ENCODE measurements at regions not wholly inside any gene's neighbourhood (a gene's known extent, or its start where the extent isn't known, plus 50 kb on each side); places are given as distances from the start of the nearest gene placed in this dataset.

DNA sequence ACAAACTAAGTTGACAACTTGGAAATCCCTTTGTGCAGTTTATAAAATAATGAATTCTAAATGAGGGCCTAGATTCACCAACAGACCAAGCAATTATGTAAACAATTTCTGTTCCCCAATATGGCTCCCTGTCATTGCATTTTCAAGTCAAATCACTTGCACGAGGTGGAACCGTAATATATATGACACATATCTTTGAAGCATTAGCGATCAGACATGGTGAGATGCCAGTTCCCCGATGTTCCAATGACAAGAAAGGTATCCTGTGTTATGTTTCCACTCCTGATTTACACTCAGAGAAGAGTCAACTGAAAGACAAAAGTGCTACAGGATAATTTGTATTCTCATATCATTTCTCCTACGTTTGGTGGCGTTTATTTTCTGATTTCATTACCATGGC lies 108.5 kb upstream of the TDRD3 start:
- no peak for DNase-seq

DNA sequence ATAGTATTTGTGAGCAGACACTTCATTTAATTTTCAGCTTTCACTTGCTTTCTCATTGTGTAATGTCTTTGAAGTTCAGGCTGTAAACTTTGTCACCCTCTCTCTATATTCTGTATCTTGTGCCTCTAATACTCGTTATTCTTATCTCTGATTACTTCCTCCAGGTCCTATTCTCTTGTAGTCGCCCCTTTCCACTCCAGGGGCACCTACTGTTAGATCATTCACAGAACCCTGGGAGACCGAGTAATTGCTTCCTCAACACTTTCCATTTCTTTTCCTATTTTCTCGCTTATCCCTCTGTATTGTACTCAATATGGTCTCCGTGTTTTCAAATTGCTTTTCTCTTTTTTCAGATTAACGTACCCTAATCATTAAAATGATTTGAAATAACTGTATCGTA lies 93.9 kb upstream of the TDRD3 start:
- no peak for DNase-seq

DNA sequence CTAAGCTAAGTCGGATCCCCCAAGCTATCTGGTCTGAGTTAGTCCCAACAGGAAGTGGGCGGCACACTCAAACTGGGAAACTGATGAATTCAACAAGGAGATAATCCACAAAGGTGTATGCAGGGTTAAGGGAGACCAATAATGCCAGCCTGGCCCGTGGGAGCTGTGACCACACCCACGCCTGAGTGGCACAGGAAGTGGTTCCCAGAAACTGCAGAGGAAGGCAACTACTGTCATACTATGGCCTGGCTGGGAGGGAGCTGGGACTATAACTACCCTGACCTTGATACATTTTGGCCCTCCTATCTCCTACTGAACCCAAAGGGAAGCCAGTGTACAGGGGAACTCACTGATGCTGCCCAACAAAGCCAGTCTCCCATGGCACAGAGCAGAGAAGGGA lies 85.5 kb upstream of the TDRD3 start:
- DNase-seq, result no peak

DNA sequence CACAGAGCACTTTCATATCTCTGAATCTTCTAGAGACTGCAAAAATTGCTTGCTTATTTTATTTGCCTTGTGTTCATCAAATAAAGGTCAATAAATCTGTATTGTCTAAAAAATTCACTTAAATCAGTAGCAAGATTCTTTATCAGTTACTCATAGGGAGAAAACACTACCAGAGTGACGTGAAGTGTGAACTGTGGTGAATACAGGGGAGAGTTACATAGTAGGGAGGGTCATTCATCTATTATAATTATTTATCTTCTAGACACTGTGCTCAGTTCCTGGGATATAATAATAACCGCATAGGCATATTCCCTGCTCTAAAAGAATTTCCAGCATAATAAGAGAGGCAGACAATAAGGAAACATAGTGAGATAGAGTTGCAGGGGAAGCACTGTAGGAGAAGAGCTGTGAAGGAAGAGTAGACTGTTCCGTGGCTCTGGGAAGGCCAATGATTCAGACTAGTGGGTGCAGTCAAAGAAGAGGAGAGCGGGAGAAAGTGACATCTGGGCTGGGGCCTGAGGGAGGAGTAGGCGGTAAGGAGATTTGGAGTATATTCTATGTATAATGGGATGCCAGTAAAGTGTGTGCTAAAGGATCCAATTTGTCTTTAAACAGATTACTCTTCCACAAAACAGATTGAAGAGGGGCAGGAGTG lies 84.0 kb upstream of the TDRD3 start:
- DNase-seq, result no peak

DNA sequence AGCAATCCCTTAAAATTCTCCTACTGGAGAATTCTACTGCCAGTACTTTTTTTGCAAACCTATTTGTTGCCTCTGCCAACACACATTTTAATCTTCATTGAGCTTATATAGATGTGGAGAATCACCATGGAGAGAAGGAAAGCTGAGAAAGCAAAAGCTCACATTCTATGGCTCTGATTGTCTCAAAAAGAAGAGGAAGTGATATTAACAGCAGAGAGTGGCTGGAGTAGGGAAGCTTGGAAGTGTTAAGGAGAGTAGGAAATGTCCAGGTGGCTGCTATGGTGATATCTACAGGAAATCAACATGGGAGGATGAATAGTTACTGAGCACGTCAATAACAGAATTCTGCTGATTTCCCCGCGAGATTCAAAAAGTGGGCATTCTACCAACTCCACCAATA lies 78.8 kb upstream of the TDRD3 start:
- no peak for DNase-seq

DNA sequence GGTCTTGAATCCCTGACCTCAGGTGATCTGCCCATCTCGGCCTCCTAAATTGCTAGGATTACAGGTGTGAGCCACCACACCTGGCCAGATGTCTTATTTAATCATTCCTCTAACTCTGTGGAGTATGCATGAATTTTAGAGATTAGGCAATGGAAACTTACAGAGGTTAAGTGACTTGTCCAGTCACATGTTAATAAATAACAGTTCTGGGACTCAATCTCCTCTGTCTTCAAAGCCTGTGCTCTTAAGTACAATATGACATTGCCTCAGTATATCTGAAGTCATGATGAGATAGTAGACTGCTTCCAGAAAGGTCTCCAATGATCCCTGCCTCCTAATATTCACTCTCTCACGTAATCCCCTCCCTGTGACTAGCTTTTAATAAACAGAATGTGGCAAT lies 72.9 kb upstream of the TDRD3 start:
- no peak for DNase-seq

DNA sequence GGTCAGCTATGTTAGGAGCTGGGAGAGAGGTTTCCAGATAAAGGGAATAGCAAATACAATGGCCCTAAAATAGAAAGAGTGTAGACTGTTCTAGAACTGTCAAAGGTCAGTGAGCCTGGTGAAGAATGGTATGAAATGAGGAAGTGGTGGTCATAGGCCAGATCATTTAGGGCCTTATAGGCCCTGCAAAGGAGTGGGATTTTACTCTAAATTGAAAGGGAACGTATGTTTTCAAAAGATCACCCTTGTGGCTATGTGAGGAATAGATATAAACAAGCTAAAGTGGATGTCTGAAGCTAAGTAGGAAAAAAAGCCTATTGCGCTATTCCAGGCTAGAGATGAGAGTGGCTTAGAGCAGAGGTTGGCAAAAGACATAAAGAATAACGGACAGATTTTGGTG lies 70.7 kb upstream of the TDRD3 start:
- DNase-seq, result no peak

DNA sequence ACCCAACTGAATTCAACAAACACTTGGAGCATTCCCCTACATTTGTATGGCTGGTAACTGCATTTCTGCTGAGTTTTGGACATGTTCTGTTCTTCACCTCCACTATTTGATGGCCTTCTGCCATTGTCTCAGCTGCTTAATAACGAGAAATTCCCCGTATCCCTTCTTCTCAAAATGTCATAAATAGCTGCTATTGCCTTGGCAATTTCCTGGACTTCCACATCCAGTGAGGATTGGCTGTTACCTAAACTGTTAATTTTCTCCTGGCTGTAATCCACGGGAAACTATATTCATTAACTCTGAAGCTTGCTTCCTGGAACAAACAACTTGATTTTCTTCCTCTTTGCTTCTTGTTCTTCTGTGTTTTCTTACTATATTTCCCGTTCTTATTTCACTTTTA lies 69.5 kb upstream of the TDRD3 start:
- DNase-seq, result no peak

DNA sequence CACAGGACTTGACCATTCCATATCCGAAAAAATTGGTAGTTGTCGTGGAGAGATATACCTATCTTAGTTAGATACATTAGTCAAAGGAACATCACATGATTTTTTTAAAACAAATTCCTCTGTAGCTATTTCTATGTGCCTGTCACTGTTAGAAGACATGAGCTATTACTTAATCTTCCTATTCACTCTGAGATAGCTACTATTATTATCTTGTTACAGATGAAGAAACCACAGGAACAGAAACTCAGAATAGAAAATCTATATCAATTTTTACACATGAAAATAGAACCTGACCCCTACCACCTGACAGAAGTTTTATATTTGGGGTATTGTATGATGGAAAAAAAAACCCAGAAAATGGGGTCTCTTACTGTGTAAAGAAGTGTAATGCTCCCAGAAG lies 68.9 kb upstream of the TDRD3 start:
- no peak for DNase-seq

DNA sequence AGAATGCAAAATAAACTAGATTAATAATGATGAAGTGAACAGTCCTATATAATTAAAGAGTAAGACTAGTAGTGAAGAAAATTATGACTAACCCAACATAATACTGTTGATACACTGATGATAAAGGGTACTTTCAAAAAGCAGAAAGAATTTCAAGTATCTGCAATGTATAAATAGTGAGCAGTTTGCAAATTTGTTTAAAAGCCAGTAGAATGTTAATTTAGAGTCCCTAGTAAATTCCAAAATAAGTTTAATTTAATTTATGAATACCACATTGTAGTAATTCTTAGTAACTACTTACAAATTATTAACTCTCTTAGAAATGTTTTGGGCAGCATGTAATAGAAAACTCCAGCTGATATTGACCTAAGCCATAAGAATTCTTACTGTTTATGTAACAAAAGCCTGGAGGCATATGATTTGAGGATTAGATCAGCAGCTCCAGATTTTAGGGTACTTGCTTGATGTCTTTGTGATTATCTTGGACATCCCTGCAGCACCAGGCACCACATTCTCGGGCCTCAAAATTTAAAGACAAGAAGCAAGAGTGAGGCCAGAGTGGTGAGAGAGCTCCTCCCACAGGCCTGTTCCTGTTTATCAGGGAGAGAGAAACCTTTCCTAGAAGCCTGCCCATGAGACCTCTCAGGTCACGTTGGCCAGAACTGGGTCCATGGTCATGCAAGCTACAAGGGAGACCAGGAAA lies 67.6 kb upstream of the TDRD3 start:
- DNase-seq, result no peak

DNA sequence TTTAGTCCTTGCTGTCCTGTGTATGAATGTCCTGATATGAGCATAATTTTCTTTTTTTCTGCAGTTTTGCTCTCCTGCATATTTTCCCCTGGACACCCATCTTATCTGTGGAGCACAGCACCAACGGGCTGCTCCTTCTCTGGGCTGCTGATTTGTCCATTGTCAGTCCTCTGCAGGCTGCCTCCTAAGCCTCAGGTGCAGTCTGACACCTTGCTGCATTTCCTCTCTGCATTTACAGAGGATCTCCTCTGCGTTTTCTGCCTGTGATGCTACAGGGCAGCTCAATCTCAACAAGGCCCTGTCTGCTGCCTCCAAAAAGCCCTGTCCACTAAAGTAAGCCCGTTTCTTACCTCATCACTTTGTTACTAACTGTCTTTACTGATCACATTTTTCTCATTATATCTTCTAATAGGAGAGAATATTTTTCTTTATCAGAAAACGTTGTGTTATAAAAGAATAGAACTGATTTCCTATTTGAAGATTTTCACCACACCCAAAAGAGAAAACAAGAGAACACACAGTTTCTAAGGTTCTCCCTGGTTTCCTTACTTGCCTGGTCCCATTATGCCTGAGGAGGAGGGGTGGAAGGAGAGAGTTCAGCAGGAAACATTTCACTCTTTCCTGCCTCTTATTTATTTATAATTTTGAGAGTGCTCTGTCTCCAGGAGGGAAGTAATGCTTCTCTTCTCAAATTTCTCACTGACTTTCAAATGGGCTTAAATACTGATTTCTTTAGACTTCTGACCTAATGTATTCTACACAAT lies 65.6 kb upstream of the TDRD3 start:
- DNase-seq, result no peak

DNA sequence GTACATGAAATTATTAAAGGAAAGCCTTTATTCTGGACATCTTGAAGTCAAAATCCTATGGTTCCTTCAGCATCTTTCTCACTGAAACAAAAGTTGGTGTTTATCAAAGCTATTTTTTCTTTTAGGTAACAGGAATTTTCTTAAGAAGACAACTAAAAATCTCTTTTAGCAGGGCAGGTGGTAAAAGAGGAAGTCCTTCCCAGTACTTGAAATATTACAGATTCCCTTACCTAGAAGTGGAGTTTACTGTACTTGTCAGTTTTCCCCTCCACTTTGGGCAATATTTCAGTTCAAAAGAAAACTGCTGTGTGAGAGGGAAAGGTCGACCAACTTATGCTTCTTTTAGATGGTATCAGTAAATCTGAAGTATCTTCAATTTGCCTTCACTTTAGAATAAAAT lies 64.3 kb upstream of the TDRD3 start:
- no peak for DNase-seq

DNA sequence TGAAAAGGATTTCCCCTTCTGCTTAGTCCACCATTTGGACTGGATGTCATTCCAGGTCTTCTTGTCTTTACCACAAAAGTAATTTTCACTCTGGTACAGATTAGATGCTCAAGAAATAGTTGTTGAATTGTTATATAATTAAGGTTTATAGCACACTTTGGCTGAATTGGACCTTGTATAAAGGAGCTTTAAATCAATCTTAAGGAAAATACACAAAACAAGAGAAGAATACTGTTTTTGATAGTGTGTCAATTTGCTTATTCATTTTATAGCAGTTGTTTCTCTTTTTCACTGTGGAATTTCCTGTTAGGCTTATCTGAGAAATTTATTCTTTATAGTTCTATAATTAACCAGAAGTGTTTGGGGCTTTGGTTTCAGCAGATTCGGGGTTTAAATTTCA lies 62.7 kb upstream of the TDRD3 start:
- DNase-seq, result no peak

DNA sequence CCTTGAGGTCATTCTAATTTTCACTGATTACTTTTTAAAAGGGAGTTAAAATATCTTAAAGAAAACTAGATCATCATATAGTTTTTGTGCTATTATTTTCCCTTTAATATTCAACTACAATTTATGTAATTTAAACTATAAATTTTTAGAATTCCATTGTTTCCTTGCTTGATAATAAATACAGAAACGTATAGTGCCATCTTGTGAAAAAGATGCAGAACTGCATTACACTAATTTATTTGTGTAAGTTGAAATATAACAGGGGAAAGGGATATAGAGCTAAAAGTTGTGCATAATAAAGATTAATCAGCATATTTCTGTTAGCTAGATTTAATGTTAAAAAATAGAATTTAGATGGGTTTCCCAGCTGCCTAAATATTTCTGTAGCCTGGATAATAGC lies 61.5 kb upstream of the TDRD3 start:
- no peak for DNase-seq

DNA sequence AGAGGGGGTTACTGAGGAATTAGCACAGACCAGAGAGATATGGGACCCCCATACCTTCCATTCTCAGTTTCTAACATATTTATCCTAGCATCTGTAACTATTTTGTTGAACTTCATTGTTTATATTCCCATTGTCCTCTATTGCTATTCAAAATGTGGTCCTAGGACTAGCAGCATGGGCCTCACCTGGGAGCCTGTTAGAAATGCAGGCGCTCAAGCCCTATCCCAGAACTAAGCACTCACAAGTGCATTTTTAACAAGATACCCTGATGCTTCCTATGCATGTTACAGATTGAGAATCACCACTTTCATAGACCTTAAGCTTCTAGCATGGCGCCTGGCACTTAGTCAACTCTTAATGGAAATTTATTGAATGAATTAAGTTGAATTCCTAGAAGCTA lies 58.3 kb upstream of the TDRD3 start:
- no peak for DNase-seq

DNA sequence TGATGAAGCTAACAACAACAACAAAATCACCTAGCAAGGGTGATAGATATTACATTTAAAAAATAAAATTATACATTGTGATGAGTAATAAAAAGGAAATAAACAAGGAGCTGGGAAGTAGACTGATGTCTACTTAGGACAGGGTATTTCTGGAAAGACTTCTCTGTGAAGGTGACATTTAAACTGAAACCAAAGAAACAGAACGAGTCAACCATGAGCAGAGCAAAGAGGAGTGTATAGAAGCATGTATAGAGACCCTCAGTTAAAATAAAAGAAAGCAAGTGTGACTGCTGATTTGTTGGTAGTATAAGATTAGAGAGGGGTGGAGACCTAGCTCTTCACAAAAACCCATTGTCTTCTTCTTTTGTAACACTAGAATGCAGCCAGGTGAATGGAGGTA lies 53.0 kb upstream of the TDRD3 start:
- DNase-seq, result no peak

DNA sequence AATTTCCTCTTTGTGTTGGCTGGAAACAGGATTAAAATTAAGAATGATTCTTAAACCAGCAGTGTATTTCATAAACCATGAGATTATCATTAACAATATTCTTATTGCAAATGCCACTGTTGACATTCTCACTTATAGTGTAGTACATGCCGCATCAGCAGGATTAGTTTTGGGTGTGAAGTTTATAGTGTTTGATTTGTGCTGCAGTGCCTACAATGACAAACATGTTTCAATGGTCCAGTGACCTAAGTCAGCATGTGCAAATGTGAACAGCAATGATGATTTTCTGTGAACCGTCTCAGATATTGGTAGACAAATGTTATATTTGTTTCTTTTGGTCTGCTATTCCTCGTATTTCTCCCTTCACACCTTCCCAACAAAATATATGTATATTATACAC lies 49.8 kb upstream of the TDRD3 start:
- no peak for DNase-seq
